ENCODE measurements at regions not wholly inside any gene's neighbourhood (a gene's known extent, or its start where the extent isn't known, plus 50 kb on each side); places are given as distances from the start of the nearest gene placed in this dataset.

DNA sequence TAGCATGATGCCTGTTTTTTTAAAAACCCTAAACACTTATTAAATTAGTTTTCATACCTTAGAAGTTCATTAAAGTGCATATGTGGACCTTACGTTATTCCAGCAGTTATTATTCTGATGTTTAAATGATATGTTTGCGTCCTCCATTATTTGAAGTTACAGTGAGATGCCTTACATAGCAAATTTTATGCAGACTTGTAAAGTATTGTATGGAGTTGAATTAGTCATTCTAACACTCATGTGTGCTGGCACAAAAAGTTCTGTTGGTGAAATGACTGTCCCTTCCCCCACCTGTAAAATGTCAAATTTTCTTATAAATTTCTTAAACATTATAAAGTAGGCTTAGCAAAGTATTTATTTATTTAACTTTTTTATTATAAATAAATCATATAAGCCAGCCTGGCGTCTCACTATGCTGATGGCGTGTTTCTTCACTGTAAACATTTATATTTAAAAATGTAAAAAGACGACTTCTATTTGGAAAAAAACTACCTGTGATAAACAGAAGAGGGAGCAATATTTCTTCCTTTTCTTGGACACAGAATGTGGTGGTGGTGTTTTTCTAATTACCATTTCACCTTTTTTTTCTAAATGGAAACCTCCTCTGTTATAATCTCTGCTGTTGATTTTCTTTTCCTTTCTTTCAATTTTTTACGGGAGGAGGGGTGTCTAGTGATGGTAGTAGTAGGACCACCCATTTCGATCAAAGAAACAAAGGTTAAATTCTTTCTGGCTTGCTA lies 155.4 kb downstream of the RFPL4B start:
- peak; percentile 33 for DNase-seq (ENCODE audit: low read depth)
- TF ChIP-seq, protein P1, sequence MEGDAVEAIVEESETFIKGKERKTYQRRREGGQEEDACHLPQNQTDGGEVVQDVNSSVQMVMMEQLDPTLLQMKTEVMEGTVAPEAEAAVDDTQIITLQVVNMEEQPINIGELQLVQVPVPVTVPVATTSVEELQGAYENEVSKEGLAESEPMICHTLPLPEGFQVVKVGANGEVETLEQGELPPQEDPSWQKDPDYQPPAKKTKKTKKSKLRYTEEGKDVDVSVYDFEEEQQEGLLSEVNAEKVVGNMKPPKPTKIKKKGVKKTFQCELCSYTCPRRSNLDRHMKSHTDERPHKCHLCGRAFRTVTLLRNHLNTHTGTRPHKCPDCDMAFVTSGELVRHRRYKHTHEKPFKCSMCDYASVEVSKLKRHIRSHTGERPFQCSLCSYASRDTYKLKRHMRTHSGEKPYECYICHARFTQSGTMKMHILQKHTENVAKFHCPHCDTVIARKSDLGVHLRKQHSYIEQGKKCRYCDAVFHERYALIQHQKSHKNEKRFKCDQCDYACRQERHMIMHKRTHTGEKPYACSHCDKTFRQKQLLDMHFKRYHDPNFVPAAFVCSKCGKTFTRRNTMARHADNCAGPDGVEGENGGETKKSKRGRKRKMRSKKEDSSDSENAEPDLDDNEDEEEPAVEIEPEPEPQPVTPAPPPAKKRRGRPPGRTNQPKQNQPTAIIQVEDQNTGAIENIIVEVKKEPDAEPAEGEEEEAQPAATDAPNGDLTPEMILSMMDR (IDR thresholded peaks at IDR 0.05; ENCODE audit: insufficient read depth, low read depth, low read length) = peak; percentile 45
- no peak overlapping the region for H3K4me3 ChIP-seq (ENCODE audit: low read depth, low read length)

GRCh38 chr6:112503091-112503596 lies 156.0 kb downstream of the RFPL4B start:
- no peak for DNase-seq (ENCODE audit: low read depth)
- TF ChIP-seq, protein P1 (IDR thresholded peaks at IDR 0.05; ENCODE audit: insufficient read depth, low read depth, low read length) = no peak
- H3K4me3 ChIP-seq (ENCODE audit: low read depth, low read length) = no peak overlapping the region

DNA sequence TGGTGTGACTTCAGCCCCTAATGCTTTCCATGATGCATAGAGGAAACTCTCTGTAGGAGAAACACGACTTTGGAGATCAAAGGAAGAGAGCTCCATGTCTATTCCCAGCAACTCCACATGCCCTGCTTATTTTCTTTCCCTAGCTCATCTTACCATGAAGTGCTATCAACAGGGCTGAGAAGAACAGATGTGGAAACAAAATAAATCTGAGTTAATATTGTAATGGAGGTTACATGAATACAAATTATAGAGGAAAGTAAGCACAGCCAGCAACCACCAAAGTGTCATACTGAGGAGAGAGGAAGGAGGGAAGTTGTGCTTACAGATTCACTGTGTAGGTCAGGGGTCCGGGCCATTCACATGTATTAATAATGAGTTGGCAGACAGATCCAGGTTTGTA lies 157.5 kb downstream of the RFPL4B start:
- no peak for DNase-seq (ENCODE audit: low read depth)
- H3K4me3 ChIP-seq (ENCODE audit: low read depth, low read length) = no peak overlapping the region
- TF ChIP-seq, protein P1 (IDR thresholded peaks at IDR 0.05; ENCODE audit: insufficient read depth, low read depth, low read length) = no peak

- H3K4me3 ChIP-seq (ENCODE audit: low read depth, low read length) = no peak overlapping the region
- TF ChIP-seq, protein P1 (IDR thresholded peaks at IDR 0.05; ENCODE audit: insufficient read depth, low read depth, low read length) = no peak
- DNase-seq (ENCODE audit: low read depth) = no peak
These were observed 164.3 kb downstream of the RFPL4B start for GRCh38 chr6:112511441-112511840.

GRCh38 chr6:112513175-112513574 lies 166.0 kb downstream of the RFPL4B start:
- no peak overlapping the region for H3K4me3 ChIP-seq (ENCODE audit: low read depth, low read length)
- TF ChIP-seq, protein P1 (IDR thresholded peaks at IDR 0.05; ENCODE audit: insufficient read depth, low read depth, low read length) = no peak
- no peak for DNase-seq (ENCODE audit: low read depth)

GRCh38 chr6:112522587-112522986 lies 175.5 kb downstream of the RFPL4B start:
- TF ChIP-seq, protein P1 (IDR thresholded peaks at IDR 0.05; ENCODE audit: insufficient read depth, low read depth, low read length) = no peak
- DNase-seq (ENCODE audit: low read depth) = no peak
- H3K4me3 ChIP-seq (ENCODE audit: low read depth, low read length) = no peak overlapping the region

Data from fibroblast of villous mesenchyme (primary cell).